Spleen (tissue), 11 donors: ENCODE measurements at regions not wholly inside any gene's neighbourhood (a gene's known extent, or its start where the extent isn't known, plus 50 kb on each side); places are given as distances from the start of the nearest gene placed in this dataset.

Experiments
- DNase-seq: peaks from one replicate; pipeline ENCODE4 v3.0.0-alpha.2; 2020
- H3K27ac ChIP-seq, 8 donors: fragments of 200-600 bp; sonication (generic) in 7 of 8; 1 replicate in 4 of 8; 2 replicates in 4 of 8; pipeline versions ENCODE4 v1.5.0 to v1.8.0; 2016 to 2021; ENCODE audit warnings: inconsistent platforms in 4 of 8, mild to moderate bottlenecking in 4 of 8, moderate library complexity in 1 of 8
- H3K27me3 ChIP-seq, 7 donors: fragments of 200-600 bp; sonication (generic) in 6 of 7; replicated peaks in 1 of 7; 1 replicate in 4 of 7; 2 replicates in 3 of 7; pipeline versions ENCODE4 v1.5.0 to v1.8.0; 2016 to 2021; ENCODE audit warnings: inconsistent platforms in 3 of 7, mild to moderate bottlenecking in 1 of 7
- H3K36me3 ChIP-seq, 6 donors: fragments of 200-600 bp; sonication (generic) in 5 of 6; 1 replicate in 4 of 6; 2 replicates in 2 of 6; pipeline versions ENCODE4 v1.5.0 to v1.8.0; 2016 to 2021; ENCODE audit warnings: inconsistent platforms in 2 of 6
- H3K4me1 ChIP-seq, 6 donors: fragments of 200-600 bp; sonication (generic) in 5 of 6; 1 replicate in 3 of 6; 2 replicates in 3 of 6; pipeline versions ENCODE4 v1.5.0 to v1.8.0; 2016 to 2021; ENCODE audit warnings: inconsistent platforms in 3 of 6
- H3K4me3 ChIP-seq, 8 donors: fragments of 200-600 bp; sonication (generic) in 7 of 8; 1 replicate in 4 of 8; 2 replicates in 4 of 8; pipeline versions ENCODE4 v1.5.0 to v1.8.0; 2016 to 2021; ENCODE audit warnings: inconsistent platforms in 4 of 8, mild to moderate bottlenecking in 4 of 8, moderate library complexity in 2 of 8
- H3K9me3 ChIP-seq, 8 donors: fragments of 200-600 bp; sonication (generic) in 7 of 8; 1 replicate in 4 of 8; 2 replicates in 4 of 8; pipeline versions ENCODE4 v1.5.0 to v1.8.0; 2016 to 2021; ENCODE audit warnings: inconsistent platforms in 4 of 8
- CTCF ChIP-seq, 11 experiments: fragments of 200-600 bp in 7 of 11; fragments of 450-650 bp in 4 of 11; sonication (generic) in 4 of 11; IDR thresholded peaks in 8 of 11; conservative IDR thresholded peaks in 3 of 11; 1 replicate in 7 of 11; 2 replicates in 4 of 11; pipeline versions ENCODE4 v1.4.0 to v1.8.0; 2016 to 2021; ENCODE audit warnings: antibody characterized with exemption in 11 of 11, inconsistent platforms in 4 of 11, mild to moderate bottlenecking in 1 of 11
- POLR2A ChIP-seq, 3 donors: fragments of 450-650 bp; IDR thresholded peaks; one replicate each; pipeline ENCODE4 v1.5.1; 2017; ENCODE audit warnings: antibody characterized with exemption in 3 of 3, mild to moderate bottlenecking in 1 of 3
- POLR2AphosphoS5 ChIP-seq, 3 donors: sonication (generic); formaldehyde crosslinking; IDR thresholded peaks; one replicate each; pipeline ENCODE4 v1.5.1; 2017; ENCODE audit warnings: antibody characterized with exemption in 3 of 3
- WGBS, 5 donors: extraction: QIAGEN DNeasy Blood & Tissue Kit in 3 of 5; methylation state at CpG; one replicate each; pipeline versions ENCODE4 v1.1.5 to v1.1.7; 2013 to 2018; 5-methylcytosine and 5-hydroxymethylcytosine counted together
- intact Hi-C: fragments of 100-400 bp; cut with DNase I; formaldehyde crosslinking; loops from one replicate; pipeline ENCODE4 v1.15.0; 2023; ENCODE audit warnings: low total_unique reads
- donor health status: healthy with polysubstance abuse.
- donor health status: DM: no; HTN: no; CAD: no; lungs with moderate emphysema.
- donor health status: DM: no; HTN: no; CAD: no.
- donor health status: Bipolar disorder and iron deficiency.
- donor health status: healthy.
- donor health status: DM: no; HTN: no; CAD: no.
- donor health status: DM: yes; HTN: yes; CAD: no.

DNA sequence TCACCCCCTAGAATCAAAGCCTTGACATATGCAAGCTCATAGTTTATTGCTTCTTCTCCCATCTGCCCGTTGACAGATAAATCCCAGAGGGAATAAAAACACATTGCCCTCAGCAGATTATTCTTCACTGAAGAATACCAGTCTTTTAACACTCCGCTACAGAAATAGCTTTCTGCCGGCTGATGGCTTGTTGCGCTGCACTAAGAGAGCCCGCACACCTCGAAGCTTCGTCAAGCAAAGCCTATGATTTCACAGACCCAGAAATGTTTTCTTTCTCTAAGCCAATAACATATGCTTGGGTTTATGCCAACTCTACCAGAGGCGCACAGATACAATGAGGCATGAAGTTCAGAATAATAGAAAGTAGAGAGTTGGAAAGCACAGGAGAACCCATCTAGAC lies 208.9 kb upstream of the FOXQ1 start:
- H3K4me1 ChIP-seq = no peaks in the 10 kb centered on the region
- no peak overlapping the region for H3K4me3 ChIP-seq
- no peaks in the 10 kb centered on the region for H3K36me3 ChIP-seq
- peaks cover 0 to 35% (median 0%) of the 10 kb centered on the region in 7 donors for H3K27me3 ChIP-seq
- TF ChIP-seq CTCF (IDR thresholded peaks at IDR 0.05 in 8 of 11, conservative IDR thresholded peaks at IDR 0.05 in 3 of 11) = no peak
- no peak for TF ChIP-seq POLR2AphosphoS5 (IDR thresholded peaks at IDR 0.05)
- TF ChIP-seq POLR2A (IDR thresholded peaks at IDR 0.05) = no peak
- H3K27ac ChIP-seq = no peak overlapping the region
- intact Hi-C loops = no loop called here
- peaks cover 0 to 4% (median 0%) of the 10 kb centered on the region in 8 donors for H3K9me3 ChIP-seq
- 85 to 90% (median 87%) methylated on average over 8 of the region's 8 CpGs for WGBS, 5 donors
- DNase-seq = no peak

- H3K4me1 ChIP-seq = no peaks in the 10 kb centered on the region
- intact Hi-C loops = no loop called here
- WGBS, 5 donors = 74 to 84% (median 82%) methylated on average over 8 of the region's 8 CpGs
- no peak overlapping the region for H3K27ac ChIP-seq
- H3K27me3 ChIP-seq = peaks cover 0 to 35% (median 0%) of the 10 kb centered on the region in 7 donors
- TF ChIP-seq POLR2A (IDR thresholded peaks at IDR 0.05) = no peak
- no peak for TF ChIP-seq CTCF (IDR thresholded peaks at IDR 0.05 in 8 of 11, conservative IDR thresholded peaks at IDR 0.05 in 3 of 11)
- TF ChIP-seq POLR2AphosphoS5 (IDR thresholded peaks at IDR 0.05) = no peak
- no peak overlapping the region for H3K4me3 ChIP-seq
- DNase-seq = no peak
- peaks cover 0 to 5% (median 0%) of the 10 kb centered on the region in 8 donors for H3K9me3 ChIP-seq
- no peaks in the 10 kb centered on the region for H3K36me3 ChIP-seq
Observed at GRCh38 chr6:1100269-1100668, 211.6 kb upstream of the FOXQ1 start.

- 80 to 90% (median 87%) methylated on average over 9 of the region's 9 CpGs for WGBS, 5 donors
- no peak for DNase-seq
- Histone ChIP-seq H3K4me1 (no peaks in the 10 kb centered on the region), H3K9me3 (peaks cover 0 to 5% (median 0%) of the 10 kb centered on the region in 8 donors), H3K36me3 (no peaks in the 10 kb centered on the region), H3K27ac (no peak overlapping the region), H3K4me3 (no peak overlapping the region), H3K27me3 (peaks cover 0 to 35% (median 0%) of the 10 kb centered on the region in 7 donors)
- intact Hi-C loops = no loop called here
- TF ChIP-seq CTCF (IDR thresholded peaks at IDR 0.05 in 8 of 11, conservative IDR thresholded peaks at IDR 0.05 in 3 of 11) (no peak), POLR2AphosphoS5 (IDR thresholded peaks at IDR 0.05) (no peak), POLR2A (IDR thresholded peaks at IDR 0.05) (no peak)
Observed at GRCh38 chr6:1099264-1099663, 212.6 kb upstream of the FOXQ1 start.

GRCh38 chr6:1096967-1097765 lies 214.7 kb upstream of the FOXQ1 start:
- intact Hi-C loops = no loop called here
- Histone ChIP-seq H3K36me3 (no peaks in the 10 kb centered on the region), H3K27me3 (peaks cover 0 to 30% (median 0%) of the 10 kb centered on the region in 7 donors), H3K27ac (no peak overlapping the region), H3K4me1 (no peaks in the 10 kb centered on the region), H3K9me3 (peaks cover 0 to 5% (median 0%) of the 10 kb centered on the region in 8 donors), H3K4me3 (no peak overlapping the region)
- TF ChIP-seq POLR2AphosphoS5 (IDR thresholded peaks at IDR 0.05) (no peak), POLR2A (IDR thresholded peaks at IDR 0.05) (no peak)
- no peak for DNase-seq
- WGBS, 5 donors = 83 to 88% (median 85%) methylated on average over 11 of the region's 11 CpGs
